ENCODE measurements at regions not wholly inside any gene's neighbourhood (a gene's known extent, or its start where the extent isn't known, plus 50 kb on each side); places are given as distances from the start of the nearest gene placed in this dataset.

GRCh38 chr7:15795393-15795792 lies 108.9 kb upstream of the MEOX2 start:
- no peak for DNase-seq

- DNase-seq: no peak
These were observed 108.3 kb upstream of the MEOX2 start for GRCh38 chr7:15794801-15795200.

- DNase-seq: no peak
These were observed 98.2 kb upstream of the MEOX2 start for GRCh38 chr7:15784694-15785030.

DNA sequence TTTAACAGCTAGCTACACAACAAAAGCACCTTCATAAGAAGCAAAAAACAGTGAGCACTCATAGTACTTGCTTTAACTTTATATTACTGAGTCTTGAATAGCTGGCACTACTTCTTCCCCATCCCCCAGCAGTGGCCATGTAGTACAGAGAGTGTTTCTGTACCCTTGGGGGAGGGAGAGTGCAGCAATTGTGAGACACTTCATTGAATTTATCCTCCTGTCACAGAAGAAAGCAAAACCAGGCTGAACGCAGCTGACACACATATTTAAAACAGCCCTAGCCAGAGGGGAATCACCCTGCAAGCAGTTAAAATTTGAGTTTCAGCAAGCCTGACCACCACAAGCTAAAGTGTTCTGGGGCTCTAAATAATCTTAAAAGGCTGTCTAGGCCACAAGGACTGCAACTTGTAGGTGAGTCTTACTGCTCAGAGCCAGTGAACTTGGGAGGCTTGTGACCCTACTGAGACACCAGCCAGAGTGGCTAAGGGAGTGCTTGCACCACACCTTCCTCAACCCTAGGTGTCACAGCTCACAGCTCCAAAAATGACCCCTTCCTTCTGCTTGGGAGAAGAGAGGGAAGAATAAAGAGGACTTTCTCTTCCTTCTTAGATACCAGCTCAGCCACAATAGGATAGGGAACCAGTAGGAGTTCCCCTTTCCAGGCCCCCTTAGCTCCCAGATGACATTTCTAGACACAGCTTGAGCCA lies 97.7 kb upstream of the MEOX2 start:
- peak in 1 of 2 experiments; percentile 2 for DNase-seq

DNA sequence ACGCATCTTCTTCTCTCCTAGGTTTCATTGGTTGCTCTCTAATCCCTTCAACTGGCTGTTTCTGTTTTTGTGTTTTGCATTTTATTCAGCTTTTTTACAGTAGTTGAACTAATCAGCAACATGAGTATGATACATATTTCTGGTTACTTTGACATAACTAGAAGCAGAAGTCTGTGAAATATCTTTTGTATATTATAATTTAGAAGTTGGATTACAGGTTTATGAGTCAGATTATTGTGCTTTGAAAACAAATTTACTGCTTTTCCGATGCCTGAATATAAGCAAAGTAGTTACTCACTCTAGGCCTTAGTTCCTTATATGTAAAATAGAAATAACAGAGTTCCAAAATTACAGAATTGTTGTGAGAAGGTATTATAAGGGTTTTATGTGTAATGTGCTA lies 96.2 kb upstream of the MEOX2 start:
- DNase-seq: no peak

- DNase-seq: no peak
These were observed 95.5 kb upstream of the MEOX2 start for GRCh38 chr7:15781944-15782343.

GRCh38 chr7:15780271-15780670 lies 93.8 kb upstream of the MEOX2 start:
- no peak for DNase-seq

DNA sequence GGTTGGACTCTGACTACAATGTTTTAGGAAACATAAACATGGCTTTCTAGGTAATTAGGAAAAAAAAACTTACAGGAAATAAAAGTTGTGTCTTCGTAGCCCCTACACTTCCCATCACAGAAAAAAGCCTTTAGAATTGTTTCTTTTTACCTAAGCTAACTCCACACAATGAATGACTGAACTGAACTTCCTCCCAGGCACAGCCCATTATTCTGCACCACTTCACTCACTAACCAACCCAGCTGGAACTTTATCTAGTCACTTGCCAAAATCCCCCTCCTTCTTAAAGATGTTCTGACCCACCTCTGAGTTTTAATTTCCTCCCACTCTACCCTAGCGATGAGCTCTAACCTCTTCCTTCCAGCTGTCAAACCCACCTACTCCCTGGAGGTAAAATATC lies 91.7 kb upstream of the MEOX2 start:
- peak in 1 of 2 experiments; percentile 1 for DNase-seq

DNA sequence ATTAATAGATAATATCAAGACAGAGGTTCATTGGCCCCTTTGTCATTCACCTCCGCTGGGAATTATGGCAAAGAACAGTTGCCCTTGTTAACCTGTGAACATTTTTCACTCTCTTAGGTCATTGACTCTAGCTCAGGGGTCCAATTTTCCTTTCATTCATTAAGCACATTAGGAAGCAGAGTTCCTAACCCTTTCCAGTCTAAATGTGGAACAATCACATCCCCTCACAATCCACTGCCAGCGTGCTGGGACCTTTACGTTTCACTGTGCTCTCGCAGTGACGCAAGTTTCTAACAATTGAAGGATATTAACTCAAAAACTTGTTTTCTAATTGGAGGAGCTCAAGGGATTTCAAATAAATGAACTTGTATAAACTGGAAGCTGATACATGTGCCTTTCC lies 79.3 kb upstream of the MEOX2 start:
- DNase-seq: no peak

DNA sequence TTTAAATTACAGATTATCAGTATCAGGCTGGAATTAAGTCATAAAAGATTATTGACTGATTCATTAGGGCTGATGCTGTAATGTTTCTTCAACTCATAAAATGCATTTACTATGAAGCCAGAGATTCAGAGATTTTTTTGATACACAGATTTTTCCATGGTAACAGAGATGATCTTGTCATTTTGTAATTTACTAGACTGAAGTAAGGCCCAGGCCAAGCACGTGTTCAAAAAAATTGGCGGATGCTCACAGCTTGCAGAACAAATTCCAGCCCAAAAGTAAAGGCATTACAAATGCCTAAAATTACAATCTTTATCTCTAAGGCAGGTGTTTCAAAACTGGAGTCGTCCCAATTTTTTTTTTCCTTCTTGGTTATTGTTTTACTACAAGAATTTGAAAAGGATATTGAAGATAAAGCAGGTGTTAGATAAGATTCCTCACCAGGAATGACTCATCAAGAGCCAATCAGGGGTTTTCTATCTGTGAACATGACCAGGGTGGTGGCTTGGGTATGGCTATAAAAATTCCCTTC lies 78.4 kb upstream of the MEOX2 start:
- no peak for DNase-seq

DNA sequence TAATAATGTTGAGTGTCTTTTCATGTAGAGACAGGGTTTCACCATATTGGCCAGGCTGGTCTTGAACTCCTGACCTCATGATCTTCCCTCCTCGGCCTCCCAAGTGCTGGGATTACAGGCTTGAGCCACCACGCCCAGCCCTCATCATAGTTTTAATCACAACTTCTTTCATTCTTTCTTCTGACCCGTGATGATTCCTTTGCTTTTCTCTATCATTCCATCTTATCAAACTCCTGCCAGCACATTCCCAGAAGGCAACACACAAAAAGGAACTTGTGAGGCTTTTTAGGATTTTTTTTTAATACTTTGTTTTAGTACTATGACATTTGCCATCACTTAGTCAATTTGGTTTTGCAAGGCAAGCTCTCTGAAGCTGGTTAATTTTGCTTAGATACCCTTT lies 77.5 kb upstream of the MEOX2 start:
- no peak for DNase-seq

DNA sequence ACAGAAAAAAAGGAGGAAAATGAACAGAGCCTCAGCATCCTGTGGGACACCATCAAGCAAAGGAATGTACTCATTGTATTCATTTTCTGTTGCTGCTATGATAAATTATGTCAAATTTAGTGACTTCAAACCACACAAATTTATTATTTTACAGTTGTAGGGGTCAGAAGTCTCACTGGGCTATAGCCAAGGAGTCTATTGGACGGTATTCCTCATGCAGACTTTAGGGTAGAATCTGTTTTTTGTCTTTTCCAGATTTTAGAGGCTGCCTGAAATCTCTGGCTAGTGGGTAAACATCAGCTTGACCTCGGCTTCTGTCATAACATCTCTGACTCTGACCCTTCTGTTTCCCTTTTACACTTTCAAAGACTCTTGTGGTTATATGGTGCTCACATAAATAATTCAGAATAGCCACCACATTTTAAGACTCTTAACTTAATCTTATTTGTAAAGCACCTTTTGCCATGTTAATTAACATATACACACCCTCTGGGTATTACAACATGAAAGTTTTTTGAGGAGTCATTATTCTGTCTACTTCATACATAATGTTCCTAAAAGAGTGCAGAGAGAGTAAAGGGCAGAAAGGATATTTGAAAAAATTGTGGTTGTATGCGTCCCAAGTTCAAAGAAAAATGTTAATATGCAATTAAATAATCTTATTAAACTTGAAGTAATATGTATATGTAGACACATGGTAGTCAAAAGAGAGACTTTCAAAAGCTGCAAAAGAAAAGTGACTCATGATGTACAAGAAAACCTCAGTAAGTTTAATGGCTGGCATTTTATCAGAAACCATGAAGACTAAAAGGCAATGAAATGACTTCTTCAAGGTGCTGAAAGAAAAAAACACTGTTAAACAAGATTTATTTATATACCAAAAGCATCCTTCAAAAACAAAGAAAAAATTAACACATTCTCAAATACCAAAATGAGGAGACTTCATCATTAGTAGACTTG lies 70.8 kb upstream of the MEOX2 start:
- no peak for DNase-seq

- DNase-seq: no peak
These were observed 68.6 kb upstream of the MEOX2 start for GRCh38 chr7:15755061-15755460.

DNA sequence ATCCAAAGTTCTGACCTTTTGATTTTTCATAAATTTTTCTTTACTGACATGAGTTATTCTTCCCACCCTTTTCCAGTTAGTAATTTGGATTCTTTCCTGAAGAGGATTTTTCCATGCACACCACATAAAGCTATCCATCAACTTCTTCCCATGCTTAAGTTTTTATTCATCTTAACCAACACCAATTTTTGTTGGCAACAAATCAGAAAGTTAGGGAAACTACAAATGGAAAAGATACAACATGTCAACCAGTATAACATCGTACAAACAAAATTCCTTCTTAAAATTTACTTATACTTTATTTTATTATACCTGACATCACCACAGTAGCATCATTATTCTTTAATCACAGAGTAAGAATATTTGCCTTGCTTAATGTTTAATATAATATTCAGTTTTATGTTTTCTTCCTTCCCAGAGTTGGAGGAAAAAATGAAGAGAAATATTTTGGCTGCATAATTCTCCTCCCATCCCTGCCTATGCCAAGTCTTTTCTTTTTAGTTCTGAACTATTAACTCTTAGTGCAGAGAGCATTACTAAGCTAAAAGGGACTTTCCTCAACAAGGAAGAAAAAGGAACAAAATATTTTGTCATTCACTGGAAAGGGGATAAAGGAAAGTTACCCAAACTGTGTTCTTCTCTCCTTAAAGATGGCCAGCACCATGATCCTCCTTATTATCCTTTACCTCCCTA lies 67.5 kb upstream of the MEOX2 start:
- DNase-seq: no peak

- DNase-seq: no peak
These were observed 65.9 kb upstream of the MEOX2 start for GRCh38 chr7:15752377-15752776.

- no peak for DNase-seq
These were observed 64.8 kb upstream of the MEOX2 start for GRCh38 chr7:15751191-15751701.

GRCh38 chr7:15750727-15751126 lies 64.2 kb upstream of the MEOX2 start:
- no peak for DNase-seq

GRCh38 chr7:15749631-15750030 lies 63.1 kb upstream of the MEOX2 start:
- no peak for DNase-seq

DNA sequence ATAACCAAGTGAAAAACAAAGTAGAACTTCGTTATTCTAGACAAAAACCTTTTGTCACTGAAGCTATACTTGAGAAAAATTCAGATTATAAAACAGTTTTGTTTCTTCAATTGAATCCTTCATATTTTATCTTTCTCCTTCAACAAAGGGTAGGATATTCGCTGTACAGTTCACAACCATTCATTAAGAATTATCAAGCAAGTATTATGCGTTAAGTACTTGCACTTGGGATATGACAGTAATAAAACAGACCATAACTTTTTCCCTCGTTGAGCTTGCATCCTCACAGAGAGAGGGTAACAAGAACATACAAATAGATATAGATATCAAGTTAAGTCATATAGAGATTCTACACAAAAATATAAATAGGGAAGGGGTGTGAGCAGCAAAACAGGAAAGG lies 61.2 kb upstream of the MEOX2 start:
- no peak for DNase-seq

DNA sequence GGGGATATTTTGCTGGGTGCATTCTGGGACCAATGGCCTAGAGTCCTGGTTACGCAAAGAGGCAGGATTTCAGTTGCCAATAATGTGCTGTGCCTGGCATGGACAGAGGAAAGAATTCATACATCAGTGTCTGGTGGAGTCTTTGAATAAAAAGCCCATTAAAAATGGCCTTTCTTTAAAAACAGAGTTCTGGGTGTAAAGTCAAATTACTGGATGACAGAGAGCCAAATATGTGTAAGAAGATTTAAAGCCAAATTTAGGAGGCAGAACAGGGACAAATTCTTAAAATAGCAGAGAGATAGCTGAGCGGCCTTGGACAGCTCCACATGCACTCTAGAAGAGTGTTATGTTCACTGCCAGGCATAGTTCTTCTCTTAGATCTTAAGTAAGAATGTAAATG lies 60.8 kb upstream of the MEOX2 start:
- DNase-seq: no peak

GRCh38 chr7:15743926-15744480 lies 57.5 kb upstream of the MEOX2 start:
- DNase-seq: no peak

DNA sequence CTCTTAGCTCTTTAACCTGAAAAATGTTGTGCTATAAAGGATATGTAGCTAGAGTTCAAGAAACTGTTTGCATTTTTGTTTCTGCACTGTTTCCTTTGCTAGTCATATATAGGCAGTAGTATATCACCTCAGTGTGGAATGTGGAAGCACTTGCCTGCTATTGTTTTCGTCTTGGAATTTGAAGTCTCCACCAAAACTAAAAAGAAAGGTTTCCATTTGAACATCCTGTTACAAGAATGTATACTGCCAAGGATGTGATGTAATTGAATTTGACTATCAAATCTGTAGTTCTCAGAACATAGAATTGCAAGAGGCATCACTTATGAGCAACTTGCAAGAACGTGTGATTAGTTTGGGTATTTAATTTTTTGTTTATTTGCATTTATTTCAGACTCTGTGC lies 51.1 kb upstream of the MEOX2 start:
- DNase-seq: no peak

All from Kasumi-1 (cell line).